ENCODE measurements at regions not wholly inside any gene's neighbourhood (a gene's known extent, or its start where the extent isn't known, plus 50 kb on each side); places are given as distances from the start of the nearest gene placed in this dataset.

DNA sequence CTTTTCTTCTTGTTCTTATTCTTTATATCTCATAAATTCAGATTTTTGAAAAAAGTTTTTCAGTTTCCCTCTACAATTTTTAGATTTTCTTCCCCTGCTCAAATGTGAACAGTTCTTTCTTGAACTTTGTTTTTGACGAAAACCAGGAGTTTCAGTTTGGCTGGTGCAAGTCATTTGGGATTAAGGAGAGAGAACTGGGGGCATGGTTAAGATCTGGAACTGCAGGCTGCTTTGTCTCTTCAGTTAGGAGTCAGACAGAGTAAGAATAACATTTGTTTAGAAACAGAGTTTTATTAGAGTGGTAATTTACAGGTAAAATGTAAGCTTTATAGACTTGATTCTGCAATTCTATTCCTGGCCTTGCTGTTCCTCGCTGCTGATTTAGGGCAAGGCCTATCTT is 310.5 kb upstream of the C2CD4B start:
- no peak for DNase-seq

DNA sequence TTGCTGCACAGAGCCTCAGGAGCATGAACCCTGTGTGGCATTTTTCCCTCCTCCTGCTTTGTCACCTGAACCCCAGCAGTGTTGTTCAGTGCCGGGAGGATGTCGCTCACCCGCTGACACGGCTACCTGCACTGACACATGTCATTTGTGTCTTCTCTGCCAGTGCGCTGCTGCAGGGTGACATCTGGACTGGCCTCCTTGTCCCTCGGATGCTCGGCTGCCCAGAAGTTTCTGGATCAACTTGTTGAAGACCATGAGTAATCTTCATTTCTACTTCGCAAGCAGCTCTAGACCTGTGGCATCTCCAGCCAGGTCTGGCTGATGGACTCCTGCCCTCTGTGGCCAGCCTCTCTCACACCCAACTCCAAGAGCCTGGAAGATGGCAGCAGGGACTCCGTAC is 311.1 kb upstream of the C2CD4B start:
- DNase-seq: no peak

GRCh38 chr15:62477929-62478328 is 312.8 kb upstream of the C2CD4B start:
- DNase-seq: no peak

DNA sequence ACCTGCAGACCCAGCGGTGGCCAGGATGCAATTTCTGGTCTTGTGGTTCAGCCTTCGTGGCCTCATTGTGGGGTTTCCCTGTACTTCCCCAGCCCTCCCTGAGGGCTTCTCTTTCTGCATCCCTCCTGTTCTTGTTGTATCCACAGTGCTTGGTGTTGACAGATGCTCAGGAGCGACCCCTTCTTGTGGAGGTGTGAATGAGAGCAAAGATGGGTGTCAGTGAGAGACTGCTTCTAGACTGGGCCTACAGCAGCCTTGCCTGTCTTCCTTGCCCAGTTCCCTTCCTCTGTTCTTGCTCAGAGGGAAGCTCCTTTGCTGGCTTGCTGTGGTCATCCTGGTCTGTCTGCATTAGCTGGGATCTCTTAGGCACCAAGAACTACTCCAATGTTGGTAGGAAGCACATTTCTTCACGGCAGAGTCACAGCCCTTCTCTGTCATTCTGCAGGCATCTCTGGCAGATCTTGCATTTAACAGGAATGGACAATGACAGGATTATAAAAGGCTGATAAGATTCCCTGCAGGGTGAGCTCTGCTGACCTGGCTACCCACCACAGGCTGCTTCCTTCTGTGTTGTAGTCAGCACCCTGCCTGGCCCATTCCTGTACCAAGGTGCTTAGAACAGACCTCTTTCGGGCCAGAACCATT is 317.8 kb upstream of the C2CD4B start:
- peak; percentile 22 for DNase-seq

GRCh38 chr15:62483814-62484213 is 318.7 kb upstream of the C2CD4B start:
- no peak for DNase-seq

DNA sequence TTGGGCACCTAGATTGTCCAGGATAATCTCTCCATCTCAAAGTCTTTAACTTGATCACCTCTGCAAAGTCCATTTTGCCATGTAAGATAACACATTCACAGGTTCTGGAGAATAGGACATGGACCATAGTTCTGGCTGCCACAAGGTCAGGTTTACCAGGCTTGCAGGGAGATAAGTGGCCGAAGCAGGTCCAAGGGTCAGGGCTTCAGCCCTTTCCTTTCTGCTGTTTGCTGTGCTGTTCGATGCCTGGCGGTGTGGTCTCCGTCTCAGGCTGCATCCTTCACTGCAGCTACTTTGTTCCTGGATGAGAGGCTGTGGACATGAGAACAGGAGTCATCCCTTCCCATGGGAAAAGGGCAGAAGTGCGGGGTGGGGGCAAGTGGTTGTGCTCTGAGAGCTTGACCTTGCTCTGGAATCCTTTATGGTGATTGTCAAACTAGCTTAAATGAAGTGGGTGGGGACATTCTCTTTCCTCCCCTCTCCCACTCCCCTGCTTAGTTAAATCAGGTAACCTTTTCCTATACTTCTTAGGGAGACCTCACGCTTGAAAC is 320.2 kb upstream of the C2CD4B start:
- no peak for DNase-seq

DNA sequence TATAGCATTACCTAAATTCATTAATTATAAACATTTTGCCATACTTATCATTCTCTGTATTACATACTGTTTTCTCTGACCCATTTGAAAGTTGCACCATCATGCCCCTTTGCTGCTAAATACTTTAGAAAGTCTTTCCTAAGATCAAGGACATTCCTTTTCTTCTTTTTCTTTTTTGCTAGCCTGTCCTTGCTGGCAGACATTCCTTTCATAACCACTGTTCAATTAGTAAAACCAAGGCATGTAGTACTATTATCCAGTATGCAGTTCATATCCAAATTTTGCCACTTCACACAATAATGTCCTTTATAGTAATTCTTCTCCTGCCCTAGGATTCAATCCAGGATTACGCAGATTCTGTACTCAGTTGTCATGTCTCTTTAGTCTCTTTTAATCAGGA is 321.0 kb upstream of the C2CD4B start:
- DNase-seq: no peak

GRCh38 chr15:62488387-62488786 is 323.3 kb upstream of the C2CD4B start:
- DNase-seq: no peak

- no peak for DNase-seq
Observed at GRCh38 chr15:62491642-62492041, 326.6 kb upstream of the C2CD4B start.

- DNase-seq: no peak
Observed at GRCh38 chr15:62492900-62493299, 327.8 kb upstream of the C2CD4B start.

- DNase-seq: no peak
Observed at GRCh38 chr15:62494197-62494596, 329.1 kb upstream of the C2CD4B start.

GRCh38 chr15:62495670-62496614 is 330.9 kb upstream of the C2CD4B start:
- DNase-seq: no peak

- no peak for DNase-seq
Observed at GRCh38 chr15:62497356-62497755, 332.3 kb upstream of the C2CD4B start.

- no peak for DNase-seq
Observed at GRCh38 chr15:62498278-62498677, 333.2 kb upstream of the C2CD4B start.

DNA sequence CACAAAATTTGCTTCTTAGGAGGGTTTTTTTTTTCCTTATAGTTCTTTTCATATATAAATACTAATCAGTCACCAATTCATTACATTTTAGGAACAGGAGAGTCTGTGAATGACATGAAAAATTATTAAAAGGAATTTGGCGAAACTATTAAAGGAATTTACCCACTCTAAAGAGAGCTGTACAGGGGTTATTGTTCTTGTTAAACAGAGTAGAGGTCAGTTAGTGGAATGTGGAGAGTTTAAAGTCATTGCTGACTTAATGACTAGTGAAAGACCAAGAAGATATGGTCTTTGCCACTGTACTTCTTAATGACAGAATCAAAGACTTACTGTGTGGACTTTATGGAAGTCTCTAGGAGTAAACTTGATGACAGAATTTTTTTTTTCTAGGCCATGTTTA is 333.6 kb upstream of the C2CD4B start:
- no peak for DNase-seq

GRCh38 chr15:62500325-62500724 is 335.2 kb upstream of the C2CD4B start:
- no peak for DNase-seq

DNA sequence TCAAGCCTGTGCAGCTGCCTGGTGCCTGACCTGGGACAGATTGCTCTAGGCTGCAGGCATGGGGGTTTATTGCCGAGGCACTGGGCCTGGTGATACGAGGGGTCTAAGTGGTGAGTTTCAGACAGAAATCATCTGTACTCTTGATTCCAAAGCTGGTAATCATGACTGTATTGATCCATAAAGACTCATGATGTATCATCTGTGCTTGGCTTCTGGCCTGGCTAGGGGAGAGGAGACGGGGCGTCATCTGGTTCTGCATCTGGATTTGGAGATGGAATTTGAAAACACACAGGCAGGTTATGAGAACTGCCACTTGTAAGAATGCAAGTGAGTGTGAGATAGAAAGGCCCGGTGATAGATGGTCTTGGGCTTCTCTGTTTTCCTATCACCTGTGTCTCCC is 337.4 kb upstream of the C2CD4B start:
- DNase-seq: no peak

DNA sequence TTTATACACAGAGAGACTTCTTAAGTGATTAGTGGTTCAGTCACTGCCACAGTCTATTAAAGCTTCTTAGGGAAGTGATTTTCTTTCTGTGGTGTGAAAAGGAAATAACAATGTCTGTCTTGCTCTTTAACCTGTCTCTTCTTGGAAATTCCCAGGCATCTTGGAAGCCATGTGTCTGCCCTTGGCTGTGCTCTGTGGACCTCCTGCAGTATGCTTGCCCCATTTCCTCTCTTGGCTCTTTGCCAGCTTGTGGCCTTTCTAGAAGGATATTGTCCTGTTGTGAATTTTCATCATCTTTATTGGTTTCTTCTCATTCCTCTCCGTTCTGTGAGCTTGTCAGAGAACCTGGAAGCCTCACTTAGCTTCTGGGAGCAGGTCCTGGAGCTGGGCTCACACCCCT is 338.4 kb upstream of the C2CD4B start:
- no peak for DNase-seq

DNA sequence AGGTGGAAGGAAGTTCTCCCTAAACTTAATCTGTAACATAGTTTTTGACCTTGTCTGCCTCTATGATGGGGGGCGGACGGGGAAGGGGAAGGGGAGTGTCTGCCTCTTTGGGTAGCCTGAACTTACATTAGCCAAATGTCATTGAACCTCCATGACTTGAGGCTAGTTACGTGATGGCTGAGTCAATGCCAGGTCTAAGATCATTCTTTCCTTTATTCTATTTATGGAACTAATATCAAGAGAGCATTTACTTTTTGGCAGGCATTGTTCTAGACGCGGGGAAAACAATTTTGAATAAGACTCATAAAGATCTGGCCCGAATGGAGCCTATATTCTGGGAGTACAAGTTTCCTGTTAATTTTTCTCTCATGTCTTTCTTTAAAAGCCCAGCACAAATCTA is 340.7 kb upstream of the C2CD4B start:
- DNase-seq: no peak

- DNase-seq: no peak
Observed at GRCh38 chr15:62506217-62506805, 341.2 kb upstream of the C2CD4B start.

- no peak for DNase-seq
Observed at GRCh38 chr15:62509395-62509958, 344.4 kb upstream of the C2CD4B start.

DNA sequence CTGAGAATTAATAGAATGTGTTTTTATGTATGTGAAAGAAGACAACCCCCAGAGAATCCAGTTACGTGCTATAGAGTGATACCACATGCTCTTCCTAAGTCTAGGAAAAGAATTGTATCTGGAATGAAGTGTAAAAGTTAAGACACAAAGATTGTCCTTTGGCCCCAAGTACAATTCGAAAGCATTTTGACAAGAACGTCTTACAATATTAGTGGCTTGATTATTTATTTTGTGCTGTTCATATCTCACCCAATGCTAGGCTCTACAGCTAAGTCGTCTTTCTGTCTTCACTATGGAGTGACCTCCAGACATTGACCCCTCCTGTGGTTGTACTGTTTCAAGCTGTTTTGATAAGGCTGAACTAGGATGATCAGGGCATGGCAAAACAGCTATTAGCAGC is 345.7 kb upstream of the C2CD4B start:
- no peak for DNase-seq

DNA sequence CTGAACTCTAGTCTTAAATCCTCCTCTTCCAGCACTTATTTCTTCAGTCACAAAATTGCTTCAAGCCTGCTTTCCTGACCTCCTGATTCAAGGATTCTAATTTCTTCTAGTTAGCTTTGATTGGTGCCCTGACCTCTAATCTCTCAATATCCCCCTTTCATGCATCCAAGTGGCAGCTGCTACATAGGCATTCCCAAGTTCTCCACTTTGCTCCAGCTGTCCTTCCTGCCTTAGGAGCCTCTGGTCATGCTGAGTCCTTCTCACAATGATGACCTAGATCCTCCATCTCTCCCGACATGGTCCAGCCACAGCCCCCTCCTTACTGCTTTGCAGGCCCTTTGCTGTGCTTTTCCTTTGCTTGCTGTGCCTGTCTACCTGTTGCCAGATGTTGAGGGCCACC is 347.8 kb upstream of the C2CD4B start:
- no peak for DNase-seq
